ENCODE measurements at regions not wholly inside any gene's neighbourhood (a gene's known extent, or its start where the extent isn't known, plus 50 kb on each side); places are given as distances from the start of the nearest gene placed in this dataset.

DNA sequence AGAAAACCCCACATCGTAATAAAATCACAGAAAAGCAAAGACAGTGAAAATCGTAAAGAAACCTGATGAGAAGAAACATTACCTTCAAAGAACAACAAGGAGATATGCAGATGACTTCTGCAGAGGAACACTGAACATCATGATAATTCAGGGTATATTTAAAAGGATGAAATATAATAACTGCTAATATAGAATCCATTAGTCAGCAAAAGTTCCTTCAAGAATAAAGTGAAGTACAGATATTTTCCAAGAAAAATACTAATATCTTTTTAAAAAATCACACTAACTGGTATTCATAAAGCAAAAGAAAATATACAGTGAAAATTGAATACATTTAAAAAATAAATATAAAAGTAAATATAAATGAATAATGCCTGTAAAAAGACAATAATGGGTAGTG, 176.3 kb upstream of the VEGFC start:
- DNase-seq (no peak), ATAC-seq (ENCODE audit: low read depth) (no peak)
- H3K27ac Mint-ChIP-seq: no peak overlapping the region
- POLR2A ChIA-PET: no interaction called here
- H3K9me3 Mint-ChIP-seq: no peaks in the 10 kb centered on the region
- H3K36me3 Mint-ChIP-seq: no peaks in the 10 kb centered on the region
- no peak overlapping the region for H3K4me3 Mint-ChIP-seq
- no peaks in the 10 kb centered on the region for H3K4me1 Mint-ChIP-seq
- no peaks in the 10 kb centered on the region for H3K27me3 Mint-ChIP-seq

DNA sequence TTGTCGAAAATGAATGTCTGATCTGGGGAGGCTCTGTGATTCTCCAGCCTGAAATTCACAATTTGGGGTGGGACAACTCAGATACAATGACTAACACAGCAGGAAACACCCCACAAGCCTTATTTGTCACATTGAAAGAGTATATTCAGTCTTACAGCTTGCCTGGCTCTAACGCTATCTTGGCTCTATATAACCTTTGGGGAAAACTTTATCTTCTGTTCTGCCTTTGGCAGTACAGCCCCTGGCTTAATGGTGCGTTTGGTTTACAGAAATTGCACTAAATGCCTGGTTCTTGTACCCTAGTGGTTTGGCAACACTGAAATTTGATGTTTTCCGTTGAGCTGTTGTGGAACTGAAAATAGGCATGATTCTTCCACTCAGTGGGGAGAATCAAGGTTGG, 178.1 kb upstream of the VEGFC start:
- H3K9me3 Mint-ChIP-seq: no peaks in the 10 kb centered on the region
- H3K27ac Mint-ChIP-seq: no peak overlapping the region
- POLR2A ChIA-PET: no interaction called here
- no peaks in the 10 kb centered on the region for H3K4me1 Mint-ChIP-seq
- no peak for DNase-seq
- ATAC-seq (ENCODE audit: low read depth): no peak
- H3K27me3 Mint-ChIP-seq: no peaks in the 10 kb centered on the region
- no peak overlapping the region for H3K4me3 Mint-ChIP-seq
- no peaks in the 10 kb centered on the region for H3K36me3 Mint-ChIP-seq

DNA sequence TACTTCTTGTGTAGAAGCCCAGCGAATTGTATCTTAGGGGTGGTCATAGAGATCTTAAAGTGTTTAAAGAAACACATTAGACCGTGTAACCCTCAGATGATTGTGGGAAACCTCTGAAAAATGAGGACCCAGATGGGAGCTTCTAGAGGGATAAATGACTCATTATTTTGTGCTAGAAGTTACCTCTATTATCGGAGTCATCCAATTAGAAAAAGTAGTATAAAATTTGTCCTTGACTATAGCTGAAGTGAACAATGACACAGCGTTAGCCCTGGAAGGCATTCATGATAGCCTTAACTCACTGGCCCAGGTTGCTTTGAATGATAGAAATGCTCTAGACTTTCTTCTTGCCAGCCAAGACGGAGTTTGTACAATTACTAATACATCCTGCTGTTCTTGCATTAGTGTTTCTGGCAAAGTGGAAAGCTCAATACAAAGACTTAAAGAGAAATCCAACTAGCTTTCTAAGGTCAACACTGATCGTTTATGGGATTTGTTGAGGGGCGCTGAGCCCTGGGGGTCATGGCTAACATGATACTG, 178.9 kb upstream of the VEGFC start:
- no peak overlapping the region for H3K4me3 Mint-ChIP-seq
- no peaks in the 10 kb centered on the region for H3K27me3 Mint-ChIP-seq
- POLR2A ChIA-PET: no interaction called here
- DNase-seq (no peak), ATAC-seq (ENCODE audit: low read depth) (no peak)
- no peaks in the 10 kb centered on the region for H3K9me3 Mint-ChIP-seq
- H3K4me1 Mint-ChIP-seq: no peaks in the 10 kb centered on the region
- H3K36me3 Mint-ChIP-seq: no peaks in the 10 kb centered on the region
- no peak overlapping the region for H3K27ac Mint-ChIP-seq

DNA sequence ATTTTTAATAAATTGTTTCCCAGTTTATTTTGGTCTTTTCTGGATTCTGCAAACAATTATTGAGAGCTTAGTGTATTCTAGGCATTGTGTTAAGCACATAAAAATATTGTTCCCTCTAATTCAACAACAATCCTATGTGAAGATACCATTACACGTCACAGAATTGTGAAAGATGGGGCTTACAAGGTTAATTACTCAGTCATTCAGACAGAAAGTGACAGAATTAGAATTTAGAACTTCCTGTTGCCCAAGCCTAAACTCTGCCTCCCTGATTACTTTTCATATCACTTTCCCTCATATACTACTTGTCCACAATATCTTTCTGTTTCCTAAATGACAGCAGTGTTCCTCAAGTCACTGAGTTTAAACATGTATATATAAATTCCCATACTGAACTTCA, 186.7 kb upstream of the VEGFC start:
- ATAC-seq (ENCODE audit: low read depth): no peak
- no peaks in the 10 kb centered on the region for H3K27me3 Mint-ChIP-seq
- H3K4me3 Mint-ChIP-seq: no peak overlapping the region
- no peak overlapping the region for H3K27ac Mint-ChIP-seq
- H3K36me3 Mint-ChIP-seq: no peaks in the 10 kb centered on the region
- H3K9me3 Mint-ChIP-seq: peaks cover 2% of the 10 kb centered on the region
- DNase-seq: no peak
- POLR2A ChIA-PET: no interaction called here
- H3K4me1 Mint-ChIP-seq: no peaks in the 10 kb centered on the region

DNA sequence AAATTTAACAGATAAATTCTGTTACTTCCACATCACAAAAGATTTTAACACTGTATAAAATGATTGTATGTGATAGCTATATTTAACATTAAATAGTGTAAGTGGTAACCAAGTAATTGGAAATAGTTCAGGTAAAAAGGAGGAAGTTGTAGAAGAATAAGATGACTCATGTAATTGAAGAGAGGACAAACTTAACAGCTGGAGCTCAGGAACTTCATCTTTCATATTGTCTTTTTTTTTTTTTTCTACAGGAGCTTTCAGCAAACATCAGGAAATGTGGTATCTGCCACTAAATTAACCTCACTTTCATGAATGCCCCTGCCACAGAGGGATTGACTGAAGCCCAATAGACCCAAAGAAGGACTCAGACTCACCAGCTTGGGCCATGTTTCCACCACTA, 188.4 kb upstream of the VEGFC start:
- no peaks in the 10 kb centered on the region for H3K27me3 Mint-ChIP-seq
- POLR2A ChIA-PET: no interaction called here
- H3K36me3 Mint-ChIP-seq: no peaks in the 10 kb centered on the region
- DNase-seq (no peak), ATAC-seq (ENCODE audit: low read depth) (no peak)
- no peak overlapping the region for H3K4me3 Mint-ChIP-seq
- H3K27ac Mint-ChIP-seq: no peak overlapping the region
- H3K9me3 Mint-ChIP-seq: peaks cover 2% of the 10 kb centered on the region
- H3K4me1 Mint-ChIP-seq: no peaks in the 10 kb centered on the region

DNA sequence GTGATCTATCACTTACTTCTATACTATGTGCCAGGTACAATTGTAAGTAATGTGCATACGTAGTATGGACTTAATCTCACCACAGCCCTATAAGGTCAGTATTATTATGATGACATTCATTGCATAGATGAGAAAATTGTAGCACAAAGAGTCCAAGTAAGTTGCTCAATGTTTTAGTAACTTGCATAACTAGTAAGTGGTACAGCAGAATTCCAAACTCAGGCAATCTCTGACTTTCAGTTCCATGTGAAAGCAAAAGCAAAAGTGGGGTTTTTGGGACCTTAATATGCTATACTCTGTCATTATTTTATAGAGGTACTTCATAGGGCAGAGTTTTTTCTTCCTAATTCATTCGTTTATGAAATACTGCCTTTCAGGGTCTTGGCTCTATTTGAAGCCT, 188.8 kb upstream of the VEGFC start:
- H3K36me3 Mint-ChIP-seq: no peaks in the 10 kb centered on the region
- no peak overlapping the region for H3K27ac Mint-ChIP-seq
- ATAC-seq (ENCODE audit: low read depth): no peak
- H3K9me3 Mint-ChIP-seq: peaks cover 2% of the 10 kb centered on the region
- POLR2A ChIA-PET: no interaction called here
- DNase-seq: no peak
- H3K27me3 Mint-ChIP-seq: no peaks in the 10 kb centered on the region
- no peaks in the 10 kb centered on the region for H3K4me1 Mint-ChIP-seq
- no peak overlapping the region for H3K4me3 Mint-ChIP-seq

DNA sequence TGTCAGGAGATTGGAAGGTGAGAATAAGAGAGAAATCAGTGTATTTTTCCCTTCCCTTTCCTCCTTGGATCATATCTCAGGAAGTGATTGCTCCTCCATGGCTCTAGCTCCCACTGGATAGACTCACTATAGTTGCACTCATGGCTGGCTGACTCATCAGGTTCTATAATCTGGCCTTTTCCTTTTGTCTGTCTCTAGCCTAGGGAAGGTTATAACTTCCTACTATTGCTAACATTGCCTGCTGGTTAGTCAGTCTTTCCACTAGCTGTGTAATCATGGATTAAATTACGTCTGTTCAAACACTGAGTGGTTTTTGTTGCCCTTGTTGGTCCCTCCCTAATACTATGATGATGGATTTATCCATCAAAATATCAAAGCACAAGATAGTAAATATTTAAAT, 195.5 kb upstream of the VEGFC start:
- no peak overlapping the region for H3K4me3 Mint-ChIP-seq
- DNase-seq (no peak), ATAC-seq (ENCODE audit: low read depth) (no peak)
- no peaks in the 10 kb centered on the region for H3K36me3 Mint-ChIP-seq
- H3K27me3 Mint-ChIP-seq: no peaks in the 10 kb centered on the region
- peaks cover 2% of the 10 kb centered on the region for H3K9me3 Mint-ChIP-seq
- POLR2A ChIA-PET: no interaction called here
- no peaks in the 10 kb centered on the region for H3K4me1 Mint-ChIP-seq
- no peak overlapping the region for H3K27ac Mint-ChIP-seq

DNA sequence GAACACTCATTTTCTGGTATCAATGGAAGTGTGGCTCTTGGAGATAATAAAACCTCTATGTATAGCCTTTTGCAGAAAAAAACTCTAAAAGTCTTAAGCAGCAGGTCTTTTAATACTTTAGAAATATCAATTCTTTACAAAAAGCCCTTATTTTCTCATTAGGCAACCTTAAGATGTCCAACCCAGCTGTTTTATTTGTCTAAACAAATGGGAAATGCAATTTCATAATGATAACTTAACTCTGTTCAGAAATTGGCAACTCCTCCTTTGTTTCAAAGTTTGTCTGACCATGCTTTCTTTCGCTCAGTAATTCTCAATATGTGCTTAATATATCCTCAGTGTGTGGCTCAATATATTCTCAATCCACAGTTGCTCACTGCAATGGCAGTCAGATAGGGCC, 196.5 kb upstream of the VEGFC start:
- Mint-ChIP-seq H3K9me3 (no peaks in the 10 kb centered on the region), H3K36me3 (no peaks in the 10 kb centered on the region), H3K4me1 (no peaks in the 10 kb centered on the region), H3K4me3 (no peak overlapping the region), H3K27me3 (no peaks in the 10 kb centered on the region), H3K27ac (no peak overlapping the region)
- DNase-seq: no peak
- ATAC-seq (ENCODE audit: low read depth): no peak
- POLR2A ChIA-PET: no interaction called here

DNA sequence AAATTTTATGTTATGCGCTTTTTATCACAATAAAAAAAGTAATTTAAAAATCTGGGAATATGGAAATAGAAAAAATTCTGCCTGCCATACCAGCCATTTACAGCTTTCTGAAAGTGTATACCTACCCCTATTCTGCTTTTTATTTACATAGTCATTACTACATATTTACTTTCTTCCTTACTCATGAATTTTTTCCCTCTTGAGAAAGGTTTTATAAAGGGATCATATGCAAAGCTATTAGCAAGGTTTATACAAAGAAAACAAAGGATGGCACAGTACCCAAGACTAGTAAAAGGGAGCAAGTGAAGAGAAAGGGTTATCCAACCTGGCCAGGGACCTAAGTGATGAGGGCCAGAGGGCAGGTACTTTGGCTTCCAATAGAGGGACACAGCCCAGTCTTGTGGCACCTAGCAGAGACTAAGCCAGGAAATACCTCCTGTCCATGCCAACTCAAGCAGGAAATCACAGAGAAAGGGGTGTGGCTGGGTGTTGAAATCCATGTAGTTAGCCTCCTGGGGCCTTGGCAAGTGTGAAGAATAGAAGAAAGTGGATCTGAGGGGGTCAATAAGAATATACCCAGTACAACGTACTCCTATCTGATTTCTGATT, 207.3 kb upstream of the VEGFC start:
- ATAC-seq (ENCODE audit: low read depth) (no peak), DNase-seq (no peak)
- POLR2A ChIA-PET: no interaction called here
- Mint-ChIP-seq H3K4me1 (no peaks in the 10 kb centered on the region), H3K27ac (no peak overlapping the region), H3K9me3 (peaks cover 1% of the 10 kb centered on the region), H3K4me3 (no peak overlapping the region), H3K36me3 (no peaks in the 10 kb centered on the region), H3K27me3 (no peaks in the 10 kb centered on the region)

DNA sequence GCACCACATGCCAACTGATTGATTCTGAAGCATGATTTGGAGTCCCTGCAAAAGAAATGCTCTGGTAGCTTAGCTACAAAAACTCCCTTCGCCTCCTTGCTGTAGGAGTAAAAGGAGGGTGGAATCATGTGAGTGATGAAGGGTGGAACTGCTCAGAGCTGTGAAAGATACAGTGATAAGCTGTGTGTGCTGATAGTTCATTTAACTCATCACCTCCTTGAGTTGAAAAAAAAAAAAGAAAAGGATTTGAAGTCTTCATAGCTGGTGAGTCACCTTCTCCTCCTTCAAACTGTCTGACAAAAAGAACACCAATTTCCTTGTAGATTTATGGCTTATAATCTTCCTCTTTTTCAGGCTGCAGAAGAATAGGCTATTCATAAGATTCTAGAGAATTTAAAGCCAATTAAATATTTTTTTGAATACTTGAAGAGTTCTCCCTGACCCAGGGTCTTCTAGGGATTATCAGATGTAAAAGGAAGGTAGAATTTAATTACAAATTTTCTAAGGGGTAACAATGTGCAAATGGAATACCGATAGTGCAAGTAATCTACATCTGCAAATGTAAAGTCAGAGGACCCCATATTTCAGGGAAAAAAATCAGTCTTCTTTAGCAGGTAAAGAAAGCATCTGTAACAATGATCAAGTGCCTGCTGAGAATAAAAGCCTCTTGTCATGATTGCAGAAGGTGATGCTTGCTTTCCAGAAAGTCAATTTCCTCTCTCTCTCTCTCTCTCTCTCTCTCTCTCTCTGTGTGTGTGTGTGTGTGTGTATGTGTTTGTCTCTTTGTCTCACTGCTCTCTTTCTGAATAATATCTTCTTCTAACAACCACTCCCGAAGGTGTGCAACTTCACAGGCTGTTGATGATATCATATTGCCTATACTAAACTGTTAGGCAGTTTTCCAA, 208.8 kb upstream of the VEGFC start:
- H3K9me3 Mint-ChIP-seq: peaks cover 2% of the 10 kb centered on the region
- H3K27ac Mint-ChIP-seq: no peak overlapping the region
- POLR2A ChIA-PET: no interaction called here
- H3K4me1 Mint-ChIP-seq: no peaks in the 10 kb centered on the region
- H3K36me3 Mint-ChIP-seq: no peaks in the 10 kb centered on the region
- no peak overlapping the region for H3K4me3 Mint-ChIP-seq
- ATAC-seq (ENCODE audit: low read depth): no peak
- H3K27me3 Mint-ChIP-seq: no peaks in the 10 kb centered on the region
- DNase-seq: no peak

DNA sequence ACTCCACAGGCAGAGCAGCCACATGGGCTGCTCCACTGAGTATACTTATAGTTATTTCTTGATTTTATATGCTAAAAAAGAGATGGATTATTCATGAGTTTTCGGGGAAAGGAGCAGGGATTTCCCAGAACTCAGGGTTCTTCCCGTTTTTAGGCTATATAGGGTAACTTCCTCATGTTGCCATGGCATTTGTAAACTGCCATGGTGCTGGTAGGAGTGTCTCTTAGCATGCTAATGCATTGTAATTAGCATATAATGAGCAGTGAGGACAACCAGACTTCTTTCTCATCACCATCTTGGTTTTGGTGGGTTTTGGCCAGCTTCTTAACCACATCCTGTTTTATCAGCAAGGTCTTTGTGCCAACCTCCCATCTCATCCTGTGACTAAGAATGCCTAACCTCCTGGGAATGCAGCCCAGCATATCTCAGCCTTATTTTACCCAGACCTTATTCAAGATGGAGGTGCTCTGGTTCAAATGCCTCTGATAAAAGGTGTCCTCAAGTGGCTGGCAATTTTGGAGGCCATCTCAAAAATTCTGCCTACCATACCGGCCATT, 213.0 kb upstream of the VEGFC start:
- Mint-ChIP-seq H3K27me3 (no peaks in the 10 kb centered on the region), H3K36me3 (no peaks in the 10 kb centered on the region), H3K9me3 (peaks cover 1% of the 10 kb centered on the region), H3K27ac (no peak overlapping the region), H3K4me1 (no peaks in the 10 kb centered on the region), H3K4me3 (no peak overlapping the region)
- DNase-seq (no peak), ATAC-seq (ENCODE audit: low read depth) (no peak)
- POLR2A ChIA-PET: no interaction called here

DNA sequence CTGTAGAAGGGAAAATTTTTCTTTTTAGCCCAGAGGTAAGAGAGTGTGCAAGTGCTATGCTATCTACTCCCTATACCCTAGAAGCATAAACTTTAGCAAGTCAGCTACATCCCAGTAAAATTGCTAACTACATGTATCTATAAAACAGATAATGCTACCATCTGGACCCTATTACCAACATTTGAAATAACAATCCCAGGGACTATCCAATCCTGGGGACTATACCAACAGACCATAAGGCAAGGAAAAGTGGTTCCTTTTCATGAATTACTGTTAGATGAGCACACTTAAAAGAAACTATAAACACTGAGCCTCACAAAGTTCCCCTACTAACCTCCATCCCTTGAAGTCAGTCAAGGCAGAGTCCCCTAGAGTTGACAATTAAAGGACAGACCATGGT, 213.6 kb upstream of the VEGFC start:
- Mint-ChIP-seq H3K36me3 (no peaks in the 10 kb centered on the region), H3K4me1 (no peaks in the 10 kb centered on the region), H3K9me3 (peaks cover 1% of the 10 kb centered on the region), H3K4me3 (no peak overlapping the region), H3K27me3 (no peaks in the 10 kb centered on the region), H3K27ac (no peak overlapping the region)
- DNase-seq: no peak
- no peak for ATAC-seq (ENCODE audit: low read depth)
- POLR2A ChIA-PET: no interaction called here

DNA sequence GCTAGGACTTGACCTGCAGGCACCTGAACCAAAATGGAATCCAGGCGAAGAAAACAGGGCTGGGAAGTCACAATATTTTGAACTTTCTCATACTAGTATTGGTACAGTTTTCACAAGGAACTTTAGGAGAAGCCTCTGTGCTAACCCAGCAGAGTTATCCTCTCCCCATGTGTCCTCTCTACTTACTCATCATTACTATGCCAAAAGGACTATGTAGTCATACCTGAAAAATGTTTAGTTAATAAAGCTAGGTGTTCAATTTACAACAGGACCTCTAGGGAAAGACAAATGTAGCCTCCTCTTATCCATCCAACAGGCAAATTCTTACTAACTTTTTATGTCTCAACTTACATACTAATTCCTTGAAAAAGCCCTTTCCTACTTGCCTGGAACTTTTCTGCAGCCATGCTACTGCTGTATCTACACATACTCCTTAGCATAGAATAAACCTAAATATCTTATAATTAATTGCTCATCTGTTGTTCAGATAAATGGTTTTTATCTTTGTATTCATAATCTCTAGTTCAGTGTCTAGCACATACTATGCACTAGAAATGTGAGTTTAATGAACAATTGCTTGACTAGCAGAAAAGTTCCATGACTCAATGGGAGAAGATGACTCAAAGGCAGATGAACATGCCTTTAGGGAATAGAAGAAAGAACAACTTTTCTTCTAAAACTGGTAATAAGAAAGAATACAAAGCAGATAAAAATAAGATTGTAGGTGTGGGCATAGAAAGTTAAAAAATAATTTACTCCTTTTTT, 215.5 kb upstream of the VEGFC start:
- Mint-ChIP-seq H3K9me3 (peaks cover 1% of the 10 kb centered on the region), H3K4me1 (no peaks in the 10 kb centered on the region), H3K4me3 (no peak overlapping the region), H3K36me3 (no peaks in the 10 kb centered on the region), H3K27ac (no peak overlapping the region), H3K27me3 (no peaks in the 10 kb centered on the region)
- POLR2A ChIA-PET: no interaction called here
- no peak for ATAC-seq (ENCODE audit: low read depth)
- DNase-seq: no peak
